ENCODE measurements at regions not wholly inside any gene's neighbourhood (a gene's known extent, or its start where the extent isn't known, plus 50 kb on each side); places are given as distances from the start of the nearest gene placed in this dataset.
"Not testable (repeated sequence)": the region's sequence is repeated elsewhere in the genome, so short reads cannot be mapped to it uniquely, and the experiment has no call there.

GRCh38 chr13:44652168-44652567 is 76.0 kb upstream of the TSC22D1 start:
- DNase-seq: no peak

GRCh38 chr13:44651724-44652123 is 75.6 kb upstream of the TSC22D1 start:
- DNase-seq: no peak

- DNase-seq: no peak
These were observed 75.1 kb upstream of the TSC22D1 start for GRCh38 chr13:44651209-44651608.

- DNase-seq: no peak
These were observed 73.7 kb upstream of the TSC22D1 start for GRCh38 chr13:44649834-44650233.

GRCh38 chr13:44649104-44649428 is 72.9 kb upstream of the TSC22D1 start:
- no peak for DNase-seq

GRCh38 chr13:44648392-44649103 is 72.4 kb upstream of the TSC22D1 start:
- DNase-seq: no peak

- DNase-seq: not testable (repeated sequence)
These were observed 71.4 kb upstream of the TSC22D1 start for GRCh38 chr13:44647560-44647959.

- no peak for DNase-seq
These were observed 69.9 kb upstream of the TSC22D1 start for GRCh38 chr13:44646044-44646443.

- no peak for DNase-seq
These were observed 67.1 kb upstream of the TSC22D1 start for GRCh38 chr13:44643256-44643655.

GRCh38 chr13:44637581-44637980 is 61.5 kb upstream of the TSC22D1 start:
- no peak for DNase-seq

- no peak for DNase-seq
These were observed 53.5 kb upstream of the TSC22D1 start for GRCh38 chr13:44629465-44630183.

GRCh38 chr13:44628826-44629225 is 52.7 kb upstream of the TSC22D1 start:
- not testable (repeated sequence) for DNase-seq

GRCh38 chr13:44627441-44627840 is 51.3 kb upstream of the TSC22D1 start:
- no peak for DNase-seq

GRCh38 chr13:44626176-44626575 is 50.0 kb upstream of the TSC22D1 start:
- DNase-seq: no peak
